ENCODE measurements at regions not wholly inside any gene's neighbourhood (a gene's known extent, or its start where the extent isn't known, plus 50 kb on each side); places are given as distances from the start of the nearest gene placed in this dataset.
"Not testable (repeated sequence)": the region's sequence is repeated elsewhere in the genome, so short reads cannot be mapped to it uniquely, and the experiment has no call there.

DNA sequence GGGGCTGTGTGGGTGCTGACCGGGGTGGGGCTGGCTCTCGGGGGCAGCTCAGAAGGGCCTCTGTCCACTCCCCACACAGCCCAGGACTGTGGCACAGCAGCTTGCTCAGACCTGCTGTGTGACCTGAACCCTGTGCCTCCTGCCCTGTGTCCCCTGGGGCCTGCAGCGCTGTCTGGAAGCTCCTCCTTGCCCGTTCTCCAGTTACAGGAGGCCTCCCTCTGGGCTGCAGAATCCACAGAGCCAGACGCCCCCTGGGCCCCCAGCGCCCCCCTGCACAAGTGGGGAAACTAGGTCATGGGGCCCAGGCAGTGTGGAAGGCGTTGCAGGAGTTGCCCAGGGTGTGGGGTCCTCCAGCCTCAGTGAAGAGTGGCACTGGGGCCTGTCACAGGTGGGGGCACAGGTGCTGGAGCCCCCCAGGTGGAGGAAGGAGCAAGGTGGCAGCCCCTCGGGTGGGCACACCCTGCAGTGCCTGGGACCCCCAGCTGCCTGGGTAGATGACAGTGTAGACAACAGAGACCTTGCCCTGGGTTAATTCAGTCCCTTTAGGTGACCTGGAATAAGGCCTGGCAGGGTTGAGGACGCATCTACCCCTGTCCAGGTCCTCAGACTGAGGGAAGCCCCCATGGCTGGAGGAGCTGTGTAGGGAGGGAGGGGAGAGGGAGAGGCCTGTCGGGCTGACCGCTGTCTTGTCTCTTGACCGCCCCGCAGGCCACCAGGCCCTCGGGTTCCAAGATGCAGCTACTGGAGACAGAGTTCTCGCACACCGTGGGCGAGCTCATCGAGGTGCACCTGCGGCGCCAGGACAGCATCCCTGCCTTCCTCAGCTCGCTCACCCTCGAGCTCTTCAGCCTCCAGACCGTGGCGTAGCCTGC, 120.2 kb downstream of the IGLL1 start:
- TF ChIP-seq, protein P1, sequence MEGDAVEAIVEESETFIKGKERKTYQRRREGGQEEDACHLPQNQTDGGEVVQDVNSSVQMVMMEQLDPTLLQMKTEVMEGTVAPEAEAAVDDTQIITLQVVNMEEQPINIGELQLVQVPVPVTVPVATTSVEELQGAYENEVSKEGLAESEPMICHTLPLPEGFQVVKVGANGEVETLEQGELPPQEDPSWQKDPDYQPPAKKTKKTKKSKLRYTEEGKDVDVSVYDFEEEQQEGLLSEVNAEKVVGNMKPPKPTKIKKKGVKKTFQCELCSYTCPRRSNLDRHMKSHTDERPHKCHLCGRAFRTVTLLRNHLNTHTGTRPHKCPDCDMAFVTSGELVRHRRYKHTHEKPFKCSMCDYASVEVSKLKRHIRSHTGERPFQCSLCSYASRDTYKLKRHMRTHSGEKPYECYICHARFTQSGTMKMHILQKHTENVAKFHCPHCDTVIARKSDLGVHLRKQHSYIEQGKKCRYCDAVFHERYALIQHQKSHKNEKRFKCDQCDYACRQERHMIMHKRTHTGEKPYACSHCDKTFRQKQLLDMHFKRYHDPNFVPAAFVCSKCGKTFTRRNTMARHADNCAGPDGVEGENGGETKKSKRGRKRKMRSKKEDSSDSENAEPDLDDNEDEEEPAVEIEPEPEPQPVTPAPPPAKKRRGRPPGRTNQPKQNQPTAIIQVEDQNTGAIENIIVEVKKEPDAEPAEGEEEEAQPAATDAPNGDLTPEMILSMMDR (IDR thresholded peaks at IDR 0.05; ENCODE audit: low read length) = not testable (repeated sequence)
- not testable (repeated sequence) for TF ChIP-seq EZH2 (IDR thresholded peaks at IDR 0.05; ENCODE audit: borderline replicate concordance, low read length)

All from OCI-LY1 (cell line).